Gastroesophageal sphincter (tissue), 4 donors: ENCODE measurements at regions not wholly inside any gene's neighbourhood (a gene's known extent, or its start where the extent isn't known, plus 50 kb on each side); places are given as distances from the start of the nearest gene placed in this dataset.

Source experiments
- ATAC-seq: fragments of 150-250 bp; one replicate; pipeline ENCODE4 v1.9.1; 2016; ENCODE audit warnings: mild to moderate bottlenecking, moderate library complexity
- H3K27ac ChIP-seq, 4 donors: fragments of 200-600 bp; sonication (generic) in 3 of 4; 1 replicate in 3 of 4; 2 replicates in 1 of 4; pipeline ENCODE4 v1.5.1; 2016 to 2019
- H3K27me3 ChIP-seq: fragments of 200-600 bp; sonication (generic); one replicate; pipeline ENCODE4 v1.5.1; 2019
- H3K36me3 ChIP-seq, 2 donors: fragments of 200-600 bp; sonication (generic); one replicate each; pipeline ENCODE4 v1.5.1; 2019; ENCODE audit warnings: control low read depth in 1 of 2
- H3K4me1 ChIP-seq, 3 donors: fragments of 200-600 bp; sonication (generic); 1 replicate in 2 of 3; 2 replicates in 1 of 3; pipeline ENCODE4 v1.5.1; 2016 to 2019; ENCODE audit warnings: control low read depth in 2 of 3
- H3K4me3 ChIP-seq, 2 donors: fragments of 200-600 bp; sonication (generic); one replicate each; pipeline ENCODE4 v1.5.1; 2019; ENCODE audit warnings: mild to moderate bottlenecking in 1 of 2, moderate library complexity in 1 of 2
- H3K9me3 ChIP-seq, 3 donors: fragments of 200-600 bp; sonication (generic); one replicate each; pipeline ENCODE4 v1.5.1; 2017 to 2019; ENCODE audit warnings: control low read depth in 2 of 3
- EP300 ChIP-seq: sonication (generic); formaldehyde crosslinking; IDR thresholded peaks from one replicate; pipeline ENCODE4 v1.6.1; 2017; ENCODE audit warnings: antibody characterized with exemption, mild to moderate bottlenecking
- POLR2A ChIP-seq, 2 donors: fragments of 450-650 bp; IDR thresholded peaks; one replicate each; pipeline ENCODE4 v1.6.1; 2017; ENCODE audit warnings: antibody characterized with exemption in 2 of 2, mild to moderate bottlenecking in 2 of 2, moderate library complexity in 1 of 2
- POLR2AphosphoS5 ChIP-seq: sonication (generic); formaldehyde crosslinking; IDR thresholded peaks from one replicate; pipeline ENCODE4 v1.6.1; 2017; ENCODE audit warnings: antibody characterized with exemption
- WGBS, 2 donors: methylation state at CpG; one replicate each; pipeline ENCODE4 v1.1.5; 2018; ENCODE audit warnings: low coverage in 1 of 2; 5-methylcytosine and 5-hydroxymethylcytosine counted together
- TF ChIP-seq, protein P1 (sequence below), 4 experiments: fragments of 200-600 bp in 2 of 4; fragments of 450-650 bp in 2 of 4; sonication (generic) in 1 of 4; IDR thresholded peaks; one replicate each; pipeline ENCODE4 v1.5.1; 2017 to 2019; ENCODE audit warnings: antibody characterized with exemption in 4 of 4, mild to moderate bottlenecking in 2 of 4, moderate library complexity in 2 of 4

DNA sequence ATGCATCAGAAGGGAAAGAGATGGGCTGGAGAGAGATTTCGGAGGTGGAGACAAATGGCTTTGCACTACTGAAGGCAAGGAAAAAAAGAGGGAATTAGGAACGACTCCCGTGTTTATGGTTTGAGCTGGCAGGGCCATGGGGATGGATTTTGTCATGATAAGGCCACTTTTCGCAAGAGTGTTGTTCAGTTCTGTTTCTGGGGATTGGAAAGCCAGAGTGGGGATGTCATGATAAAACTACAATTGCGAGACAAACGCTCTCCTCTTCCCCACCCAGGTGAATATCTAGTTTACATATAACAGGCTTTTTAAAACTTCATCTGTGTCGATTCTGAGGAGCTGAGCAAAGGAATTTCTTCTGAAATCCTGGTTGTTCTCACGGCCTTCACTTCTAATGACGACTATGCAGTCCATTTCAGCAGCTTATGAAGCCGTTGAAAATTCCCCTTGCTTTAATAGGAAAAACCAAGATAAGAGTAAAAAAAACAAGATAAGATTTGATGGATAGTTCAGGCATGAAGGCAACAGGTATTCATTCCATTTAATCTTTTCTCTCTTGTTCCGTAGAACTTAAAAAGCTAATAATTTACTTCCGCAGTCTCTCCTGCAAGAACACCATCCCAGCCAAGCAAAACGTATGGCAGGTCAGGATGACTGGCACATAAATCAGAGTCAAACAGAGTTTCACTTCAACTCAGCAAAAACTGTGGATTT, 245.6 kb upstream of the PITRM1 start:
- H3K9me3 ChIP-seq, result no peaks in the 10 kb centered on the region
- no peak overlapping the region for H3K4me3 ChIP-seq
- H3K27me3 ChIP-seq, result no peaks in the 10 kb centered on the region
- H3K27ac ChIP-seq, result no peak overlapping the region
- no peaks in the 10 kb centered on the region for H3K36me3 ChIP-seq
- TF ChIP-seq, protein P1, sequence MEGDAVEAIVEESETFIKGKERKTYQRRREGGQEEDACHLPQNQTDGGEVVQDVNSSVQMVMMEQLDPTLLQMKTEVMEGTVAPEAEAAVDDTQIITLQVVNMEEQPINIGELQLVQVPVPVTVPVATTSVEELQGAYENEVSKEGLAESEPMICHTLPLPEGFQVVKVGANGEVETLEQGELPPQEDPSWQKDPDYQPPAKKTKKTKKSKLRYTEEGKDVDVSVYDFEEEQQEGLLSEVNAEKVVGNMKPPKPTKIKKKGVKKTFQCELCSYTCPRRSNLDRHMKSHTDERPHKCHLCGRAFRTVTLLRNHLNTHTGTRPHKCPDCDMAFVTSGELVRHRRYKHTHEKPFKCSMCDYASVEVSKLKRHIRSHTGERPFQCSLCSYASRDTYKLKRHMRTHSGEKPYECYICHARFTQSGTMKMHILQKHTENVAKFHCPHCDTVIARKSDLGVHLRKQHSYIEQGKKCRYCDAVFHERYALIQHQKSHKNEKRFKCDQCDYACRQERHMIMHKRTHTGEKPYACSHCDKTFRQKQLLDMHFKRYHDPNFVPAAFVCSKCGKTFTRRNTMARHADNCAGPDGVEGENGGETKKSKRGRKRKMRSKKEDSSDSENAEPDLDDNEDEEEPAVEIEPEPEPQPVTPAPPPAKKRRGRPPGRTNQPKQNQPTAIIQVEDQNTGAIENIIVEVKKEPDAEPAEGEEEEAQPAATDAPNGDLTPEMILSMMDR (IDR thresholded peaks at IDR 0.05), result no peak
- TF ChIP-seq POLR2A (IDR thresholded peaks at IDR 0.05) (no peak), POLR2AphosphoS5 (no peak), EP300 (no peak)
- WGBS, 2 donors, result 65 to 80% methylated on average over 9 to 13 of the region's 13 CpGs
- no peaks in the 10 kb centered on the region for H3K4me1 ChIP-seq
- no peak for ATAC-seq

DNA sequence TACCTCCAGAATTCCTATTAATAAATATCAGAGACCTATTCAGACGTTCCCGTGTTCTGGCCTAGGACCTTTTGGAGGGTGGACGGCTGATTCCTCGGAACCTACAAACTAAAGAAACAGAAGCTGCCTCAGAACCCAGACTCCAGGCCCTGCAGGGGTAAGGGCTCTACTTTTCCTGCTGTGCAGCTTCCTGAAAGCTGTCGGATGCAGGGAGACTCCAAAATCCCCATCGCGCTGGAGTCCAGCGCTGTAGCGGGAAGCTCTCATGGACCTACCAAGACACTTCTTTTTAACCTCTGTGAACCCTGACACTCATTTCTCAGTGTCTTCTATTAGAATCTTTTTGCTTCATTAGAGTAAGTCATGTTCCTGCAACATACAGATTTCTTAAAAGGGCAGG, 244.5 kb upstream of the PITRM1 start:
- H3K4me3 ChIP-seq, result no peak overlapping the region
- TF ChIP-seq EP300 (no peak), POLR2AphosphoS5 (no peak), POLR2A (IDR thresholded peaks at IDR 0.05) (no peak)
- TF ChIP-seq, protein P1 (IDR thresholded peaks at IDR 0.05), result no peak
- no peaks in the 10 kb centered on the region for H3K4me1 ChIP-seq
- H3K9me3 ChIP-seq, result no peaks in the 10 kb centered on the region
- no peaks in the 10 kb centered on the region for H3K27me3 ChIP-seq
- H3K36me3 ChIP-seq, result no peaks in the 10 kb centered on the region
- no peak for ATAC-seq
- H3K27ac ChIP-seq, result no peak overlapping the region
- WGBS, 2 donors, result 98% methylated on average over 9 of the region's 9 CpGs; no CpG with 5 or more reads in 1 of the 2 donors

DNA sequence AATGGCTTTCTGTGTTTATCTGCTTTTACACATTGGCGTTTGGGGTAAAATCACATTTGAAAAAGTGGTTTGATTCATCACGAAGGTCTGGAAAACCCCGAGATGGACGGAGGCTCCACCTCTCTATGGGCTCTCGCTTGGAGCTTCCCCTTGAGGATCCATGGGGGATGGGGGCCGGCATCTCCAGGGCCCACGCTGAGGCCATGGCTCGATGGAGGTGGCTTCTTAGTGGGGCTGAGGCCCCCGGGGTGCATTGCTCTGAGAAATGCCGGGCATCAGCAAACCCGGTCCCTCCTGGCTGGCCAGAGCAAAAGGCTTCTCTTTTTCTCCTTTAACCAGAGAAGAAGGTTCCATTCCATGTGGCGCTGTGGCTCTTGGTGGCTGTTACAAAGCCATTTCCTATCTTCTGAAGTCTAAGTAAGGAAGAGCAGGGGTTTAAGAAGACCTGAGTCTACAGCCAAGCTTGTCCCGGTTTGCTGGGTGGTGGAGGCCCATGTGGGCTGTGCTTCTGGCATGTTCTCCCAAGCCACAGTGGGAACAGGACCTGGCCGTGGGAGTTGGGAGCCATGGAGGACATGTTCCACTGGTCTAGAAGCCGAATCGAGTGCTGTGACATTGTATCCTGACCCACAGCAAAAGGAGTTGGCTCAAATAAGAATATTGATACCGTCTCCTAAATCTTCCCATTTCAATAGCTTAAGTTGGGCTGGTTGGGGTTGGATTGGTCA, 243.5 kb upstream of the PITRM1 start:
- H3K27me3 ChIP-seq, result no peaks in the 10 kb centered on the region
- H3K9me3 ChIP-seq, result no peaks in the 10 kb centered on the region
- TF ChIP-seq, protein P1 (IDR thresholded peaks at IDR 0.05), result no peak
- TF ChIP-seq EP300 (no peak), POLR2AphosphoS5 (no peak), POLR2A (IDR thresholded peaks at IDR 0.05) (no peak)
- H3K36me3 ChIP-seq, result no peaks in the 10 kb centered on the region
- 76 to 78% methylated on average over 6 of the region's 17 CpGs for WGBS, 2 donors
- no peaks in the 10 kb centered on the region for H3K4me1 ChIP-seq
- H3K27ac ChIP-seq, result no peak overlapping the region
- H3K4me3 ChIP-seq, result no peak overlapping the region
- no peak for ATAC-seq

DNA sequence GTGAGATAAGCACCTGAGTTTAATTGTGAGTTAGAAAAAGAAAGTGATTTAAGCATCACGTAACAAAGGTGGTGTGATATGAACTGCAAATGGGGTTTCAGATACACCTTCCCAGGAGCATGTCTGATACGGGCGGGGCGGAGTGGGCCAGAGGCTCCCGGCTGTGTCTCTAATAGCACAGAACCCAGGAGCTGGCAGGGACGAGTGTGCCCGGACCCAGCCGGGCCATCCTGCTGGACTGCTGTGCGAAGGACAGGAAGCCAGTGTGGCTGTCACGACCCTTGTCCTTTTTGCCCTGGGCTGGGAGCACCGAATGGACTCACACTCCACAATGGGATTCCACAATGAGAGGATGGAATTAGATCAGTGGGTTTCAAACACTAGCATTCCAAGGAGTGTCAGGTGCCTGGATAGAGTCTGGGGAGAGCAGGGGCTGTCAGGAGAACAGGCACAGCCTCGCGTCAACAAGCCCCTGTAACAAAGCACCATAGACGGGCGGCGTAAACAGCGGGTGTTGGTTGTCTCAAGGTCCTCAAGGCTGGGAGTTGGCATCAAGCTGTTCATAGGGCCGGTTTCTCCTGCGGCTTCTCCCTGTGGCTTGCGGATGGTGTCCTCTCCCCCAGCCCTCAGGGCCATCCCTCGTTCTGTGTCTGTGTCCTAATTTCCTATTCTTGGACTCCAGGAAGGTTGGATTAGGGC, 242.6 kb upstream of the PITRM1 start:
- TF ChIP-seq POLR2AphosphoS5 (no peak), POLR2A (IDR thresholded peaks at IDR 0.05) (no peak), EP300 (no peak)
- TF ChIP-seq, protein P1 (IDR thresholded peaks at IDR 0.05), result no peak

More for the DNA sequence above, 242.6 kb upstream of the PITRM1 start:
- Histone ChIP-seq H3K9me3 (no peaks in the 10 kb centered on the region), H3K36me3 (no peaks in the 10 kb centered on the region), H3K4me3 (no peak overlapping the region), H3K4me1 (no peaks in the 10 kb centered on the region), H3K27me3 (no peaks in the 10 kb centered on the region), H3K27ac (no peak overlapping the region)
- WGBS, 2 donors, result 88 to 90% methylated on average over 4 to 8 of the region's 21 CpGs
- ATAC-seq, result no peak
